H1 (cell line): ENCODE measurements at regions not wholly inside any gene's neighbourhood (a gene's known extent, or its start where the extent isn't known, plus 50 kb on each side); places are given as distances from the start of the nearest gene placed in this dataset.

Source experiments
- CTCF ChIA-PET: fragments of 300-600 bp; sonication (Branson Sonifier 250); formaldehyde crosslinking; loops from one replicate; lab custom pipeline; 2021; ENCODE audit not compliant: partially characterized antibody; lab: Charles Lee
- POLR2A ChIA-PET: fragments of 300-600 bp; sonication (Branson Sonifier 250); formaldehyde crosslinking; loops from one replicate; lab custom pipeline; 2021; ENCODE audit warnings: inconsistent platforms; ENCODE audit not compliant: partially characterized antibody; lab: Charles Lee
- DNase-seq, 2 experiments: peaks; one replicate each; pipeline versions ENCODE4 v3.0.0 to v3.0.0-alpha.2; 2010 to 2022; ENCODE audit warnings: low spot score in 2 of 2, low read depth in 1 of 2, mixed read lengths in 1 of 2
- FAIRE-seq: peaks from 2 replicates; lab custom pipeline; 2011; peaks lifted over from hg19 to GRCh38; lab: Jason Lieb, UNC
- H2AFZ ChIP-seq: 2 replicates; pipeline ENCODE4 v1.8.1; 2012; ENCODE audit warnings: low read length, inconsistent platforms
- H2AK5ac ChIP-seq: 2 replicates; pipeline ENCODE4 v1.6.1; 2013; ENCODE audit warnings: low read depth, low read length
- H2BK120ac ChIP-seq: replicated peaks from 2 replicates; pipeline ENCODE3; 2013; ENCODE audit warnings: low read depth, low read length, inconsistent platforms
- H2BK12ac ChIP-seq: 2 replicates; pipeline ENCODE4 v1.6.1; 2013; ENCODE audit warnings: low read depth, low read length
- H2BK15ac ChIP-seq: 2 replicates; pipeline ENCODE4 v1.6.1; 2013; ENCODE audit warnings: low read length
- H2BK20ac ChIP-seq: 2 replicates; pipeline ENCODE4 v1.6.1; 2013; ENCODE audit warnings: low read length
- H2BK5ac ChIP-seq: 2 replicates; pipeline ENCODE4 v1.6.1; 2013; ENCODE audit warnings: low read depth, low read length
- H3K14ac ChIP-seq: 2 replicates; pipeline ENCODE4 v1.6.1; 2013; ENCODE audit warnings: inconsistent platforms; ENCODE audit not compliant: insufficient read length
- H3K18ac ChIP-seq: 2 replicates; pipeline ENCODE4 v1.6.1; 2013; ENCODE audit warnings: low read length; ENCODE audit errors: extremely low read depth
- H3K23ac ChIP-seq: 2 replicates; pipeline ENCODE4 v1.6.1; 2013; ENCODE audit warnings: inconsistent platforms; ENCODE audit not compliant: insufficient read length
- H3K23me2 ChIP-seq: 2 replicates; pipeline ENCODE4 v1.6.1; 2013; ENCODE audit warnings: low read depth, low read length
- H3K27ac ChIP-seq: 2 replicates; pipeline ENCODE4 v1.6.1; 2011; ENCODE audit warnings: low read depth, low read length, inconsistent platforms
- H3K27me3 ChIP-seq, 4 experiments: replicated peaks in 1 of 4; 1 replicate in 1 of 4; 2 replicates in 3 of 4; pipeline versions ENCODE4 v1.6.1 to v1.8.1; 2011 to 2013; ENCODE audit warnings: low read length in 3 of 4, mild to moderate bottlenecking in 3 of 4, inconsistent platforms in 2 of 4, mixed read lengths in 2 of 4, moderate library complexity in 1 of 4; ENCODE audit not compliant: control insufficient read depth in 3 of 4, insufficient read depth in 3 of 4; ENCODE audit errors: extremely low read depth in 1 of 4
- H3K36me3 ChIP-seq, 4 experiments: 2 replicates each; pipeline versions ENCODE4 v1.6.1 to v1.8.1; 2011 to 2013; ENCODE audit warnings: mild to moderate bottlenecking in 4 of 4, low read length in 3 of 4, moderate library complexity in 2 of 4, control low read depth in 1 of 4, inconsistent platforms in 1 of 4; ENCODE audit not compliant: insufficient read depth in 4 of 4, control insufficient read depth in 2 of 4
- H3K4ac ChIP-seq: replicated peaks from 2 replicates; pipeline ENCODE3; 2013; ENCODE audit warnings: low read length, low read depth, mixed read lengths, inconsistent platforms; ENCODE audit not compliant: insufficient read length
- H3K4me1 ChIP-seq, 4 experiments: replicated peaks in 1 of 4; 1 replicate in 1 of 4; 2 replicates in 3 of 4; pipeline versions ENCODE4 v1.6.1 to v1.8.1; 2011 to 2013; ENCODE audit warnings: low read length in 3 of 4, inconsistent platforms in 2 of 4, mixed read lengths in 1 of 4; ENCODE audit not compliant: insufficient read depth in 4 of 4, control insufficient read depth in 3 of 4
- H3K4me2 ChIP-seq, 2 experiments: 2 replicates each; pipeline versions ENCODE4 v1.6.1 to v1.8.1; 2011 to 2013; ENCODE audit warnings: low read depth in 2 of 2, low read length in 2 of 2, control low read depth in 1 of 2, inconsistent platforms in 1 of 2, mild to moderate bottlenecking in 1 of 2; ENCODE audit not compliant: insufficient read depth in 1 of 2
- H3K4me3 ChIP-seq, 4 experiments: fragments of 200-600, 300-600 bp in 1 of 4; sonication (generic), shearing (Covaris generic), sonication (Bioruptor Twin) in 1 of 4; 2 replicates each; pipeline versions ENCODE4 v1.5.1 to v1.8.1; 2011 to 2016; ENCODE audit warnings: low read length in 4 of 4, low read depth in 3 of 4, control low read depth in 2 of 4, inconsistent platforms in 2 of 4, mild to moderate bottlenecking in 2 of 4, mixed read lengths in 1 of 4, moderate library complexity in 1 of 4; ENCODE audit not compliant: insufficient read depth in 2 of 4; ENCODE audit errors: extremely low read depth in 1 of 4
- H3K56ac ChIP-seq: replicated peaks from 2 replicates; pipeline ENCODE3; 2013; ENCODE audit warnings: low read depth, mild to moderate bottlenecking, mixed read lengths, low read length, inconsistent platforms; ENCODE audit not compliant: insufficient read length
- H3K79me1 ChIP-seq: 2 replicates; pipeline ENCODE4 v1.6.1; 2013; ENCODE audit warnings: low read depth, low read length, control low read depth
- H3K79me2 ChIP-seq, 2 experiments: 2 replicates each; pipeline versions ENCODE4 v1.6.1 to v1.8.1; 2012 to 2013; ENCODE audit warnings: low read length in 2 of 2, mild to moderate bottlenecking in 2 of 2, inconsistent platforms in 1 of 2; ENCODE audit not compliant: insufficient read depth in 2 of 2, control insufficient read depth in 1 of 2
- H3K9ac ChIP-seq, 4 experiments: replicated peaks in 1 of 4; 1 replicate in 1 of 4; 2 replicates in 3 of 4; pipeline versions ENCODE4 v1.6.1 to v1.8.1; 2011 to 2013; ENCODE audit warnings: low read depth in 3 of 4, low read length in 3 of 4, control low read depth in 2 of 4, mild to moderate bottlenecking in 2 of 4, moderate library complexity in 2 of 4, inconsistent platforms in 1 of 4; ENCODE audit errors: extremely low read depth in 1 of 4
- H3K9me3 ChIP-seq, 2 experiments: 2 replicates each; pipeline versions ENCODE4 v1.6.1 to v1.8.1; 2012 to 2013; ENCODE audit warnings: mild to moderate bottlenecking in 2 of 2, moderate library complexity in 2 of 2, control low read depth in 1 of 2, inconsistent platforms in 1 of 2, low read depth in 1 of 2, low read length in 1 of 2, mixed read lengths in 1 of 2; ENCODE audit not compliant: insufficient read depth in 2 of 2
- H4K20me1 ChIP-seq, 2 experiments: replicated peaks in 1 of 2; 2 replicates each; pipeline versions ENCODE3 to v1.8.1; 2011 to 2013; ENCODE audit warnings: inconsistent platforms in 2 of 2, low read length in 2 of 2, mild to moderate bottlenecking in 1 of 2; ENCODE audit not compliant: insufficient read depth in 2 of 2, control insufficient read depth in 1 of 2
- H4K5ac ChIP-seq: 2 replicates; pipeline ENCODE4 v1.6.1; 2013; ENCODE audit warnings: low read length, low read depth, mixed read lengths, inconsistent platforms; ENCODE audit not compliant: insufficient read length
- H4K8ac ChIP-seq: 2 replicates; pipeline ENCODE4 v1.8.0; 2013; ENCODE audit warnings: mild to moderate bottlenecking, moderate library complexity, low read length, inconsistent platforms; ENCODE audit not compliant: insufficient read depth; ENCODE audit errors: extremely low read depth
- H4K91ac ChIP-seq: replicated peaks from 2 replicates; pipeline ENCODE3; 2013; ENCODE audit warnings: low read length, mixed read lengths, inconsistent platforms; ENCODE audit not compliant: insufficient read length
- SAP30 ChIP-seq: fragments of 300-600 bp; sonication (generic); IDR thresholded peaks from 2 replicates; pipeline ENCODE4 v1.7.1; 2012; ENCODE audit warnings: low read length, moderate library complexity, mild to moderate bottlenecking, inconsistent platforms; ENCODE audit not compliant: insufficient read depth, insufficient replicate concordance
- WGBS, 2 experiments: shearing (Covaris generic) in 1 of 2; methylation state at CpG; one replicate each; pipeline versions ENCODE4 v1.1.6 to v1.1.7; 2013 to 2015; ENCODE audit warnings: low lambda C conversion rate in 2 of 2, mixed read lengths in 2 of 2, inconsistent platforms in 1 of 2, low coverage in 1 of 2, missing lambda C conversion rate in 1 of 2; ENCODE audit not compliant: insufficient replicate concordance in 2 of 2, insufficient coverage in 1 of 2, insufficient read length in 1 of 2; ENCODE audit errors: extremely low coverage in 1 of 2, missing lambda C conversion rate in 1 of 2; 5-methylcytosine and 5-hydroxymethylcytosine counted together
- TF ChIP-seq, protein P1 (sequence below): IDR thresholded peaks from 2 replicates; pipeline ENCODE4 v1.6.1; 2012; ENCODE audit warnings: low read length, inconsistent platforms
- TF ChIP-seq, protein P2 (sequence below): IDR thresholded peaks from 2 replicates; pipeline ENCODE4 v1.6.1; 2011; ENCODE audit warnings: low read length, improper control_type of control experiment

DNA sequence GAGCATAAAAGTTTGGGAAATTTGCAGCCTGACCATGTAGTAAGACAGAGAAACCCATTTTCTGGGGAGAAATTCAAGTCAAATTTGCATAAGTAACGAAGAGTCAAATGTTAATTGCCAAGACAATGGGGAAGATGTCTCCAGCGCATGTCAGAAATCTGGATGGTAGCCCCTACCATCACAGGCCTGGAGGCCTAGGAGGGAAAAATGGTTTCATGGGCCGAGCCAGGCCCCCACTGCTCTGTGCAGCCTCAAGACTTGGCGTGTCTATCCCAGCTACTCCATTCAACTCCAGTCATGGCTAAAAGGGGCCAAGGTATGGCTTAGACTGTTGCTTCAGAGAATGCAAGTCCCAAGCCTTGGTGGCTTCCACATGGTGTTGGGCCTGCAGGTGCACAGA, 269.8 kb downstream of the RFC3 start:
- WGBS, 2 experiments, result 95% methylated on average over 4 of the region's 4 CpGs; no CpG with 5 or more reads in 1 of the 2 experiments
- H3K79me2 ChIP-seq, result no peaks in the 10 kb centered on the region

More for the DNA sequence above, 269.8 kb downstream of the RFC3 start:
- Histone ChIP-seq H4K5ac (no peak overlapping the region), H2AK5ac (no peak overlapping the region), H3K4me2 (no peak overlapping the region), H4K20me1 (no peaks in the 10 kb centered on the region), H3K14ac (no peak overlapping the region), H2BK12ac (no peak overlapping the region), H4K8ac (no peak overlapping the region), H3K36me3 (no peaks in the 10 kb centered on the region), H2BK120ac (no peak overlapping the region), H4K91ac (no peak overlapping the region), H3K4ac (no peak overlapping the region), H3K27ac (no peak overlapping the region), H3K23me2 (0 out of 2 replicates have a peak, but pooled peaks cover 2% of the 10 kb centered on the region), H3K56ac (no peak overlapping the region), H2BK5ac (no peak overlapping the region), H3K9ac (no peak overlapping the region), H3K4me1 (no peaks in the 10 kb centered on the region), H3K4me3 (no peak overlapping the region), H2AFZ (no peak overlapping the region), H3K18ac (no peak overlapping the region), H3K23ac (no peak overlapping the region), H2BK20ac (no peak overlapping the region), H3K9me3 (peaks cover 11 to 14% of the 10 kb centered on the region in 2 experiments), H3K79me1 (no peaks in the 10 kb centered on the region), H2BK15ac (no peak overlapping the region), H3K27me3 (no peaks in the 10 kb centered on the region)
- POLR2A ChIA-PET, result no interaction called here
- TF ChIP-seq, protein P1, sequence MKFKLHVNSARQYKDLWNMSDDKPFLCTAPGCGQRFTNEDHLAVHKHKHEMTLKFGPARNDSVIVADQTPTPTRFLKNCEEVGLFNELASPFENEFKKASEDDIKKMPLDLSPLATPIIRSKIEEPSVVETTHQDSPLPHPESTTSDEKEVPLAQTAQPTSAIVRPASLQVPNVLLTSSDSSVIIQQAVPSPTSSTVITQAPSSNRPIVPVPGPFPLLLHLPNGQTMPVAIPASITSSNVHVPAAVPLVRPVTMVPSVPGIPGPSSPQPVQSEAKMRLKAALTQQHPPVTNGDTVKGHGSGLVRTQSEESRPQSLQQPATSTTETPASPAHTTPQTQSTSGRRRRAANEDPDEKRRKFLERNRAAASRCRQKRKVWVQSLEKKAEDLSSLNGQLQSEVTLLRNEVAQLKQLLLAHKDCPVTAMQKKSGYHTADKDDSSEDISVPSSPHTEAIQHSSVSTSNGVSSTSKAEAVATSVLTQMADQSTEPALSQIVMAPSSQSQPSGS, result no peak
- TF ChIP-seq SAP30, result no peak
- TF ChIP-seq, protein P2, sequence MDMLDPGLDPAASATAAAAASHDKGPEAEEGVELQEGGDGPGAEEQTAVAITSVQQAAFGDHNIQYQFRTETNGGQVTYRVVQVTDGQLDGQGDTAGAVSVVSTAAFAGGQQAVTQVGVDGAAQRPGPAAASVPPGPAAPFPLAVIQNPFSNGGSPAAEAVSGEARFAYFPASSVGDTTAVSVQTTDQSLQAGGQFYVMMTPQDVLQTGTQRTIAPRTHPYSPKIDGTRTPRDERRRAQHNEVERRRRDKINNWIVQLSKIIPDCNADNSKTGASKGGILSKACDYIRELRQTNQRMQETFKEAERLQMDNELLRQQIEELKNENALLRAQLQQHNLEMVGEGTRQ, result no peak
- CTCF ChIA-PET, result no interaction called here
- no peak for FAIRE-seq
- DNase-seq, result no peak
